GM06990 (cell line): ENCODE measurements at regions not wholly inside any gene's neighbourhood (a gene's known extent, or its start where the extent isn't known, plus 50 kb on each side); places are given as distances from the start of the nearest gene placed in this dataset.
A peak's percentile ranks its signal among the peaks of the same experiment; 100 is the strongest.

Experiments
- DNase-seq: peaks from one replicate; pipeline ENCODE4 v3.0.0-alpha.2; 2011; ENCODE audit not compliant: insufficient read length; ENCODE audit errors: extremely low read depth
- H3K27me3 ChIP-seq: replicated peaks from 2 replicates; pipeline ENCODE4 v1.6.0; 2011; ENCODE audit warnings: low read length; ENCODE audit not compliant: control insufficient read depth, insufficient read depth
- H3K36me3 ChIP-seq: 2 replicates; pipeline ENCODE4 v1.5.1; 2011; ENCODE audit warnings: low read length; ENCODE audit not compliant: control insufficient read depth, insufficient read depth
- H3K4me3 ChIP-seq: replicated peaks from 2 replicates; pipeline ENCODE4 v1.5.1; 2011; ENCODE audit warnings: low read depth, mild to moderate bottlenecking, control low read depth, low read length
- TF ChIP-seq, protein P1 (sequence below): IDR thresholded peaks from 2 replicates; pipeline ENCODE4 v1.5.1; 2011; ENCODE audit warnings: low read length, control low read depth, mild to moderate bottlenecking, inconsistent platforms; ENCODE audit not compliant: insufficient read depth, poor library complexity, severe bottlenecking

DNA sequence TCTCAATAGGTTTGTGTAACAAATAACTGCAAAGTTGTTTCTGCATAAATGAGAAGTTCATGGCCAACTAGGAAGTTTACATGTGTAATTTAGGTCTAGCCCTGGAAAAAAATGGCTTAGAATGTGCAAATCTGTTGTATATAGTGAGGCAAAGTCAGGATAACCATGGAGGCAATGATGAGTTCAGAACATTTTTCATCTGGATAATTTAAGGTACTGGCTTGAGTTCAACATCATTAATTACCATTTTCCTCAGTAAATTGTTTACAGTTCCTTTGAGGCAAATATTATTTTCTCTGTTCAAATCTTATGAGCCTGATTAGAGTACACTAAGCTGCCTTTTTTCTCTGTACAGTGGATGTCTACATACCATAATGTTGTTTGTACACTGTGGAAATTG, 1259.0 kb upstream of the NUDT12 start:
- DNase-seq, result no peak
- TF ChIP-seq, protein P1, sequence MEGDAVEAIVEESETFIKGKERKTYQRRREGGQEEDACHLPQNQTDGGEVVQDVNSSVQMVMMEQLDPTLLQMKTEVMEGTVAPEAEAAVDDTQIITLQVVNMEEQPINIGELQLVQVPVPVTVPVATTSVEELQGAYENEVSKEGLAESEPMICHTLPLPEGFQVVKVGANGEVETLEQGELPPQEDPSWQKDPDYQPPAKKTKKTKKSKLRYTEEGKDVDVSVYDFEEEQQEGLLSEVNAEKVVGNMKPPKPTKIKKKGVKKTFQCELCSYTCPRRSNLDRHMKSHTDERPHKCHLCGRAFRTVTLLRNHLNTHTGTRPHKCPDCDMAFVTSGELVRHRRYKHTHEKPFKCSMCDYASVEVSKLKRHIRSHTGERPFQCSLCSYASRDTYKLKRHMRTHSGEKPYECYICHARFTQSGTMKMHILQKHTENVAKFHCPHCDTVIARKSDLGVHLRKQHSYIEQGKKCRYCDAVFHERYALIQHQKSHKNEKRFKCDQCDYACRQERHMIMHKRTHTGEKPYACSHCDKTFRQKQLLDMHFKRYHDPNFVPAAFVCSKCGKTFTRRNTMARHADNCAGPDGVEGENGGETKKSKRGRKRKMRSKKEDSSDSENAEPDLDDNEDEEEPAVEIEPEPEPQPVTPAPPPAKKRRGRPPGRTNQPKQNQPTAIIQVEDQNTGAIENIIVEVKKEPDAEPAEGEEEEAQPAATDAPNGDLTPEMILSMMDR, result no peak
- Histone ChIP-seq H3K4me3 (no peak overlapping the region), H3K27me3 (no peaks in the 10 kb centered on the region), H3K36me3 (no peaks in the 10 kb centered on the region)

DNA sequence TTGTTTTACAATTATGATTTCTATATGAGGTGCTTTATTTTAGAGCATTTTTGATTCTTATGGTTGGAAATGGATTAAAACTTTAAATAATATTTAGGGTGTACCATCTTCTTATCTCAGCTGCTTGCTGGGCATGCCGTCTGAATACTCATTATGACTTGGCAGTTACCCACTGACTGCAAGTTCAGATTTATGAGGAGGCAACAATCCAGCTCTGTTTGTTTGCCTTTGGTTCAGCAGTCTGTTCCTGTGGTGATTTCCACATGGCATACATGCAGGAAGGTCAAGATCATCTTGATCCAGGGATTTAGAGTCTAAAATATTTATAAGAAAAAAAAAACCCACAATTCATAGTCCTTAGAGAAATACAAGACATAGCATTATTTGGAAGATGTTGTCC, 1254.5 kb upstream of the NUDT12 start:
- H3K36me3 ChIP-seq, result no peaks in the 10 kb centered on the region
- no peaks in the 10 kb centered on the region for H3K27me3 ChIP-seq
- TF ChIP-seq, protein P1, result no peak
- no peak overlapping the region for H3K4me3 ChIP-seq
- DNase-seq, result no peak

DNA sequence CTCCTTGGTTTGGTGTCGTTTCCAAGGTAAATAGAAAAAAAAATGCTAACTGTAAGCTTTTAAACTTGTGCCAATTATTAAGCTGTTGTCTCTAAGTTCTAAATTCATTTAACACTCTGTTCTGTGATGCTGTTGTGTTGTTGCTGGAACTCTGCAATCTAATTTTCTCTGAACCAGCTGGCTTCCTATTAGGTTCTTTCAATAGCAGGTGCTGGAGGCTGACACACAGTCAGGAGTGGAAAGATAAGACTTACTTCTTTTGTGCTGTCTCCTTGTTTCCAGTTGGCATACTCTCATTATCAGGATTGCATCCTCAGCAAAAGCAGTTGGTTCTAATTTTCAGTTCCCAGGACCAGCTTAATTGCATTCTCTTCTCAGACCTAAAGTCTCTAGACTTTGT, 1252.6 kb upstream of the NUDT12 start:
- no peak for DNase-seq
- TF ChIP-seq, protein P1, result no peak
- Histone ChIP-seq H3K4me3 (no peak overlapping the region), H3K36me3 (no peaks in the 10 kb centered on the region), H3K27me3 (no peaks in the 10 kb centered on the region)

DNA sequence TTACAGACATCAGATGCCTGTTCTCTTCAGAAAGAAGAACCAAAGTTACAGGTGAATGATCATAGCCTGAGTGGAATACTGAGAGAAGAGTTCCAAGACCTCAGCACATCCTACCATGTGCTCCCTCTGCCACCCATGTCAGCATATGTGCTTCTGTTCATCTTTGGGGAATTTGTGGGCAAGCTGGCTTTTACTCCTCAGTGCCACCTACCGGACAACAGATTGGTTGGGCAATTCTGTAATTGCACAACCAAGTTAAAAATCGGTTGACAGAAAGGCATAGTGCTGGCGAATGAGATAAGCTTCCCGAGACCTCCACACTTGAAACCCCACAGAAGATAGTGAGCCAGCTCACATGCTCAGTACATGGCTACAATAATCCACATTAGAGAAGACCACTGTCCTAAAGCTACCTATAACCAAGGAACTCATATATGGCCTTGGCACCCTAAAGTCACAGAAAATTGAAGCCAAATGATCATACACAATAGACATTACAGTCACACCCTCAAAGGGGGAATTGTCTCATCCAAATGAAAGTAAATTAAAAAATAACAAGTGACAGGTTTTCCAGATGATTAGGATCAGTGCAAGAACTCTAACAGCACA, 1238.0 kb upstream of the NUDT12 start:
- H3K36me3 ChIP-seq, result no peaks in the 10 kb centered on the region
- DNase-seq, result no peak
- TF ChIP-seq, protein P1, result peak; percentile 37
- H3K4me3 ChIP-seq, result no peak overlapping the region
- no peaks in the 10 kb centered on the region for H3K27me3 ChIP-seq

DNA sequence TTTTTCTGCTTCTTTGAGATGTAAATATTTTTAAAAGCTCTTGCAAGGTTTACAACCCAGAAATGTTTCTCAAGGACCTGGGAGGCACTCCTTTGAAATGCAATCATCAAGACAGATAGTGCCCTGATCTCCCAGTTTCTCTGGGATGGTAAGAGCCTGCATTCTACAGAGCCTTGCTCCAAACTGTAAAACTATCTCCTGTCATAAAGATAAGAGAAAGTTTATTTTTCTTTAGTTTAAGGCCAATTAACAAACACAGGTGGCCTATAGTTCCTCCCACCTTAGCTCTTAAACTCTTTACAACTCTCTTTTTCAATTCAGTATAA, 1231.1 kb upstream of the NUDT12 start:
- TF ChIP-seq, protein P1, result no peak
- no peak overlapping the region for H3K4me3 ChIP-seq
- no peak for DNase-seq
- H3K36me3 ChIP-seq, result no peaks in the 10 kb centered on the region
- no peaks in the 10 kb centered on the region for H3K27me3 ChIP-seq
